Left ventricle myocardium inferior (tissue), 1 donor: ENCODE measurements at regions not wholly inside any gene's neighbourhood (a gene's known extent, or its start where the extent isn't known, plus 50 kb on each side); places are given as distances from the start of the nearest gene placed in this dataset.

Source experiments
- DNase-seq: peaks from one replicate; pipeline ENCODE4 v3.0.0-alpha.2; 2020
- H3K27ac ChIP-seq: fragments of 200-600 bp; replicated peaks from 2 replicates; pipeline ENCODE4 v1.8.0; 2021
- H3K27me3 ChIP-seq: fragments of 200-600 bp; 2 replicates; pipeline ENCODE4 v1.8.0; 2021; ENCODE audit warnings: low read depth
- H3K36me3 ChIP-seq: fragments of 200-600 bp; 2 replicates; pipeline ENCODE4 v1.8.0; 2021
- H3K4me1 ChIP-seq: fragments of 200-600 bp; 2 replicates; pipeline ENCODE4 v1.8.0; 2021
- H3K4me3 ChIP-seq: fragments of 200-600 bp; 2 replicates; pipeline ENCODE4 v1.8.0; 2021; ENCODE audit warnings: mild to moderate bottlenecking, moderate library complexity
- H3K9me3 ChIP-seq: fragments of 200-600 bp; replicated peaks from 2 replicates; pipeline ENCODE4 v1.8.0; 2021
- intact Hi-C: fragments of 100-400 bp; cut with micrococcal nuclease; formaldehyde crosslinking; loops from one replicate; pipeline ENCODE4 v1.11.0; 2022
- TF ChIP-seq, protein P1 (sequence below): fragments of 200-600 bp; IDR thresholded peaks from 2 replicates; pipeline ENCODE4 v1.8.0; 2021; ENCODE audit warnings: antibody characterized with exemption, mild to moderate bottlenecking, borderline replicate concordance
- donor health status: DM: no; HTN: yes; CAD: no; lungs with severe emphysema.

DNA sequence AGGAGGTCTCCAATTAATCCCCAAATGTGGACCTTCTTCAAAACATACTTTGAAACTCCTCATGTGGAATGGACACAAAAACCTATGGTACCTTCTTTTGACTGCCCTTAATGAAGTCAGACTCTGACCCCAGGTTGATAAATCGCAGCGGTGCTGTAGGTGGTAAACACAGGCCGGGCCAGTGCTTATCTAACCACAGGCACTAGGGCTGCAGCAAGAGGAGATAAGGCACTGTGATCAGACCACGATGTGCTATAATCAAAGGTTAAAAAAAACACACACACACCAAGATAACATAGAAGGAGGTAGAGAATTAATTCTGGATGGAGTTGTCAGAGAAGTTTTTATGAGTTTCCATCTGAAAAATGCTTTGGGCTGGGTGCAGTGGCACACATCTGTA is 52.3 kb upstream of the SIPA1L2 start:
- Histone ChIP-seq H3K4me1 (peaks cover 14% of the 10 kb centered on the region), H3K27me3 (no peaks in the 10 kb centered on the region), H3K4me3 (no peak overlapping the region), H3K9me3 (no peaks in the 10 kb centered on the region), H3K36me3 (no peaks in the 10 kb centered on the region), H3K27ac (no peak overlapping the region)
- DNase-seq: no peak
- TF ChIP-seq, protein P1, sequence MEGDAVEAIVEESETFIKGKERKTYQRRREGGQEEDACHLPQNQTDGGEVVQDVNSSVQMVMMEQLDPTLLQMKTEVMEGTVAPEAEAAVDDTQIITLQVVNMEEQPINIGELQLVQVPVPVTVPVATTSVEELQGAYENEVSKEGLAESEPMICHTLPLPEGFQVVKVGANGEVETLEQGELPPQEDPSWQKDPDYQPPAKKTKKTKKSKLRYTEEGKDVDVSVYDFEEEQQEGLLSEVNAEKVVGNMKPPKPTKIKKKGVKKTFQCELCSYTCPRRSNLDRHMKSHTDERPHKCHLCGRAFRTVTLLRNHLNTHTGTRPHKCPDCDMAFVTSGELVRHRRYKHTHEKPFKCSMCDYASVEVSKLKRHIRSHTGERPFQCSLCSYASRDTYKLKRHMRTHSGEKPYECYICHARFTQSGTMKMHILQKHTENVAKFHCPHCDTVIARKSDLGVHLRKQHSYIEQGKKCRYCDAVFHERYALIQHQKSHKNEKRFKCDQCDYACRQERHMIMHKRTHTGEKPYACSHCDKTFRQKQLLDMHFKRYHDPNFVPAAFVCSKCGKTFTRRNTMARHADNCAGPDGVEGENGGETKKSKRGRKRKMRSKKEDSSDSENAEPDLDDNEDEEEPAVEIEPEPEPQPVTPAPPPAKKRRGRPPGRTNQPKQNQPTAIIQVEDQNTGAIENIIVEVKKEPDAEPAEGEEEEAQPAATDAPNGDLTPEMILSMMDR: no peak
- intact Hi-C loops: no loop called here

- no peaks in the 10 kb centered on the region for H3K9me3 ChIP-seq
- no peak overlapping the region for H3K27ac ChIP-seq
- TF ChIP-seq, protein P1: no peak
- no peaks in the 10 kb centered on the region for H3K36me3 ChIP-seq
- intact Hi-C loops: no loop called here
- H3K4me3 ChIP-seq: no peak overlapping the region
- no peak for DNase-seq
- H3K27me3 ChIP-seq: no peaks in the 10 kb centered on the region
- peaks cover 14% of the 10 kb centered on the region for H3K4me1 ChIP-seq
These were observed 54.6 kb upstream of the SIPA1L2 start for GRCh38 chr1:232684371-232685105.

- H3K4me3 ChIP-seq: no peak overlapping the region
- no peak for DNase-seq
- no peaks in the 10 kb centered on the region for H3K9me3 ChIP-seq
- intact Hi-C loops: no loop called here
- H3K36me3 ChIP-seq: no peaks in the 10 kb centered on the region
- H3K27ac ChIP-seq: no peak overlapping the region
- peaks cover 14% of the 10 kb centered on the region for H3K4me1 ChIP-seq
- TF ChIP-seq, protein P1: no peak
- peaks cover 3% of the 10 kb centered on the region for H3K27me3 ChIP-seq
These were observed 56.4 kb upstream of the SIPA1L2 start for GRCh38 chr1:232686346-232686745.

DNA sequence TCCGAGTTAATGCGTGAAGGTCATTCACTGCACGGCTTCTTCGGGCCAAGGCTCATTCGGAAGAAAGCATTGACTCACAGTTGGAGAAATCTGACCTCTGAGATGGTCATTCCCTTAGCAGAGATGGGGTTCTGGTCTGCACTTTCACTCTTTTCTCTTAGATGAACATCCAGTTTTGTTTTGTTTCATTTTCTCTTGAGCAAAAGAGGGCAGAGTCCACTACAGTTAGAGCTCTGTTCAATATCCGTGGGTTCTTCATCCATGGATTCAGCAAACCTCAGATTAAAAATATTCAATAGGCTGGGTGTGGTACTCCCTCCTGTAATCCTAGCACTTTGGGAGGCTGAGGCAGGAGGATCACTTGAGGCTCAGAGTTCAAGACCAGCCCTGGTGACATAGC is 57.4 kb upstream of the SIPA1L2 start:
- peaks cover 14% of the 10 kb centered on the region for H3K4me1 ChIP-seq
- DNase-seq: no peak
- no peaks in the 10 kb centered on the region for H3K36me3 ChIP-seq
- TF ChIP-seq, protein P1: no peak
- H3K27ac ChIP-seq: no peak overlapping the region
- H3K27me3 ChIP-seq: peaks cover 7% of the 10 kb centered on the region
- no peaks in the 10 kb centered on the region for H3K9me3 ChIP-seq
- intact Hi-C loops: no loop called here
- no peak overlapping the region for H3K4me3 ChIP-seq

DNA sequence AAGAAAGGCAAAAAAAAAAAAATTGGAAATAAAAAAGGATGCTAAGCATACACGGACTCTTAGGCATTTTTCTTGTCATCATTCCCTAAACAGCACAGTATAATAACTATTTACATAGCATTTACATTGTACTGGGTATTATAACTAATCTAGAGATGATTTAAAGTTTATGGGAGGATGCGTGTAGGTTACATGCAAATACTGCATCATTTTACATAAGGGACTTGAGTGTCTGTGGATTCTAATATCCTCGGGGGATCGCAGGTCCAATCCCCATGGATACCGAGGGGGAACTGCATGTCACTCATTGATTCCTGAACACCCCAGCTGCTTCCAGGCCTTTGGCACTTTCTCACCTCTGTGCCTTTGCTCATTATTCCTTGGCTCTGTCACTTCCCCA is 57.8 kb upstream of the SIPA1L2 start:
- Histone ChIP-seq H3K27me3 (peaks cover 7% of the 10 kb centered on the region), H3K4me3 (no peak overlapping the region), H3K9me3 (no peaks in the 10 kb centered on the region), H3K4me1 (peaks cover 14% of the 10 kb centered on the region), H3K27ac (no peak overlapping the region), H3K36me3 (no peaks in the 10 kb centered on the region)
- intact Hi-C loops: no loop called here
- TF ChIP-seq, protein P1: no peak
- no peak for DNase-seq
